ENCODE measurements at regions not wholly inside any gene's neighbourhood (a gene's known extent, or its start where the extent isn't known, plus 50 kb on each side); places are given as distances from the start of the nearest gene placed in this dataset.

- DNase-seq = no peak
Observed at GRCh38 chr11:127255209-127255608, 254.6 kb upstream of the KIRREL3 start.

- no peak for DNase-seq
Observed at GRCh38 chr11:127252321-127252720, 251.8 kb upstream of the KIRREL3 start.

GRCh38 chr11:127249576-127249975 is 249.0 kb upstream of the KIRREL3 start:
- no peak for DNase-seq

GRCh38 chr11:127248476-127248875 is 247.9 kb upstream of the KIRREL3 start:
- DNase-seq = no peak

- no peak for DNase-seq
Observed at GRCh38 chr11:127247261-127247851, 246.8 kb upstream of the KIRREL3 start.

- DNase-seq = no peak
Observed at GRCh38 chr11:127242676-127243075, 242.1 kb upstream of the KIRREL3 start.

- DNase-seq = no peak
Observed at GRCh38 chr11:127238321-127238720, 237.8 kb upstream of the KIRREL3 start.

GRCh38 chr11:127236776-127237175 is 236.2 kb upstream of the KIRREL3 start:
- no peak for DNase-seq

- DNase-seq = no peak
Observed at GRCh38 chr11:127233998-127234397, 233.4 kb upstream of the KIRREL3 start.

GRCh38 chr11:127230392-127230791 is 229.8 kb upstream of the KIRREL3 start:
- DNase-seq = no peak

GRCh38 chr11:127226949-127227348 is 226.4 kb upstream of the KIRREL3 start:
- no peak for DNase-seq

GRCh38 chr11:127226380-127226779 is 225.8 kb upstream of the KIRREL3 start:
- no peak for DNase-seq

GRCh38 chr11:127225619-127226018 is 225.0 kb upstream of the KIRREL3 start:
- no peak for DNase-seq

GRCh38 chr11:127224276-127224675 is 223.7 kb upstream of the KIRREL3 start:
- DNase-seq = no peak

GRCh38 chr11:127223633-127224032 is 223.1 kb upstream of the KIRREL3 start:
- no peak for DNase-seq

GRCh38 chr11:127223026-127223425 is 222.5 kb upstream of the KIRREL3 start:
- DNase-seq = no peak

GRCh38 chr11:127219704-127220103 is 219.1 kb upstream of the KIRREL3 start:
- no peak for DNase-seq

GRCh38 chr11:127218275-127218608 is 217.7 kb upstream of the KIRREL3 start:
- DNase-seq = no peak

- DNase-seq = no peak
Observed at GRCh38 chr11:127217452-127218274, 217.1 kb upstream of the KIRREL3 start.

GRCh38 chr11:127205688-127206217 is 205.2 kb upstream of the KIRREL3 start:
- no peak for DNase-seq

GRCh38 chr11:127203490-127203889 is 202.9 kb upstream of the KIRREL3 start:
- DNase-seq = no peak

GRCh38 chr11:127202105-127202504 is 201.5 kb upstream of the KIRREL3 start:
- DNase-seq = no peak

- DNase-seq = no peak
Observed at GRCh38 chr11:127199306-127199801, 198.8 kb upstream of the KIRREL3 start.

GRCh38 chr11:127195501-127196120 is 195.0 kb upstream of the KIRREL3 start:
- DNase-seq = no peak
